ENCODE measurements at regions not wholly inside any gene's neighbourhood (a gene's known extent, or its start where the extent isn't known, plus 50 kb on each side); places are given as distances from the start of the nearest gene placed in this dataset.

- TF ChIP-seq CTCF (IDR thresholded peaks at IDR 0.05) (no peak), POLR2A (IDR thresholded peaks at IDR 0.05) (no peak)
Measured at GRCh38 chr2:111664275-111664850, 219.6 kb downstream of the ANAPC1 start.

Data from Peyer's patch (tissue), 4 donors.